IMR-90 (cell line): ENCODE measurements at regions not wholly inside any gene's neighbourhood (a gene's known extent, or its start where the extent isn't known, plus 50 kb on each side); places are given as distances from the start of the nearest gene placed in this dataset.

Source experiments
- ATAC-seq: fragments of 200-7000 bp; cut with Tn5 transposase; 2 replicates; pipeline ENCODE4 v1.9.1; 2020; ENCODE audit warnings: low read depth, mild to moderate bottlenecking, moderate library complexity
- BruUV-seq: library from RNA; stranded (reverse); fragments of 400-500 nt; replicated peaks from 2 replicates; lab custom pipeline; 2021; lab: Mats Ljungman, UMichigan
- CTCF ChIA-PET: fragments of 300-600 bp; formaldehyde crosslinking; extraction: SDS; loops from one replicate; lab custom pipeline; 2021; ENCODE audit warnings: antibody characterized with exemption; lab: Yijun Ruan, JAX
- POLR2A ChIA-PET: fragments of 300-600 bp; sonication (Branson Sonifier 250); formaldehyde crosslinking; loops from one replicate; lab custom pipeline; 2022; ENCODE audit warnings: antibody characterized with exemption; ENCODE audit not compliant: unreplicated experiment; lab: Charles Lee
- DNase-seq: peaks from one replicate; pipeline ENCODE4 v3.0.0; 2013
- H2AFZ ChIP-seq: replicated peaks from 2 replicates; pipeline ENCODE3; 2013; ENCODE audit warnings: low read length, mild to moderate bottlenecking; ENCODE audit not compliant: poor library complexity
- H2AK5ac ChIP-seq: 2 replicates; pipeline ENCODE4 v1.6.1; 2013; ENCODE audit warnings: low read depth, low read length, inconsistent platforms
- H2AK9ac ChIP-seq: replicated peaks from 2 replicates; pipeline ENCODE3; 2013; ENCODE audit warnings: mild to moderate bottlenecking, low read depth, low read length, moderate library complexity; ENCODE audit not compliant: poor library complexity
- H2BK120ac ChIP-seq: 2 replicates; pipeline ENCODE4 v1.6.1; 2013; ENCODE audit warnings: low read depth, low read length, inconsistent platforms
- H2BK15ac ChIP-seq: 3 replicates; pipeline ENCODE4 v1.6.1; 2013; ENCODE audit warnings: low read depth, low read length, inconsistent platforms
- H2BK20ac ChIP-seq: 2 replicates; pipeline ENCODE4 v1.6.1; 2013; ENCODE audit warnings: low read depth, mild to moderate bottlenecking, inconsistent platforms, low read length, moderate library complexity
- H2BK5ac ChIP-seq: 2 replicates; pipeline ENCODE4 v1.6.1; 2013; ENCODE audit warnings: mild to moderate bottlenecking, low read depth, low read length, inconsistent platforms; ENCODE audit not compliant: poor library complexity, severe bottlenecking
- H3K14ac ChIP-seq: replicated peaks from 2 replicates; pipeline ENCODE4 v1.6.1; 2013; ENCODE audit warnings: low read depth, low read length, inconsistent platforms
- H3K18ac ChIP-seq: 2 replicates; pipeline ENCODE4 v1.6.1; 2013; ENCODE audit warnings: low read depth, low read length, control low read depth
- H3K23ac ChIP-seq: 2 replicates; pipeline ENCODE4 v1.6.1; 2013; ENCODE audit warnings: low read depth, low read length, inconsistent platforms
- H3K27ac ChIP-seq: 2 replicates; pipeline ENCODE4 v1.5.1; 2013; ENCODE audit warnings: mild to moderate bottlenecking, control low read depth, low read length; ENCODE audit not compliant: insufficient read depth
- H3K27me3 ChIP-seq: 2 replicates; pipeline ENCODE4 v1.6.1; 2013; ENCODE audit warnings: low read length; ENCODE audit not compliant: control insufficient read depth, insufficient read depth
- H3K36me3 ChIP-seq: 2 replicates; pipeline ENCODE4 v1.6.1; 2013; ENCODE audit warnings: low read length, mixed read lengths; ENCODE audit not compliant: control insufficient read depth, insufficient read depth
- H3K4ac ChIP-seq: 2 replicates; pipeline ENCODE4 v1.6.1; 2013; ENCODE audit warnings: low read depth, low read length, inconsistent platforms
- H3K4me1 ChIP-seq: 2 replicates; pipeline ENCODE4 v1.6.1; 2013; ENCODE audit warnings: low read length, mixed read lengths; ENCODE audit not compliant: control insufficient read depth, insufficient read depth
- H3K4me2 ChIP-seq: 2 replicates; pipeline ENCODE4 v1.6.1; 2013; ENCODE audit warnings: low read depth, mild to moderate bottlenecking, control low read depth, low read length, moderate library complexity
- H3K4me3 ChIP-seq: 2 replicates; pipeline ENCODE4 v1.5.1; 2013; ENCODE audit warnings: low read depth, mild to moderate bottlenecking, control low read depth, low read length, moderate library complexity; ENCODE audit not compliant: insufficient read depth
- H3K56ac ChIP-seq: 2 replicates; pipeline ENCODE4 v1.6.1; 2013; ENCODE audit warnings: low read length, inconsistent platforms; ENCODE audit not compliant: insufficient read depth; ENCODE audit errors: extremely low read depth
- H3K79me1 ChIP-seq, 2 experiments: 2 replicates each; pipeline ENCODE4 v1.6.1; 2013; ENCODE audit warnings: low read length in 2 of 2, inconsistent platforms in 1 of 2, low read depth in 1 of 2
- H3K9ac ChIP-seq: 2 replicates; pipeline ENCODE4 v1.6.1; 2013; ENCODE audit warnings: low read depth, low read length, control low read depth
- H3K9me1 ChIP-seq: 2 replicates; pipeline ENCODE4 v1.6.1; 2013; ENCODE audit warnings: low read length, inconsistent platforms; ENCODE audit not compliant: insufficient read depth
- H3K9me3 ChIP-seq: 2 replicates; pipeline ENCODE4 v1.6.1; 2013; ENCODE audit warnings: low read length; ENCODE audit not compliant: control insufficient read depth, insufficient read depth
- H4K20me1 ChIP-seq: 2 replicates; pipeline ENCODE4 v1.6.1; 2013; ENCODE audit warnings: low read length, inconsistent platforms; ENCODE audit not compliant: insufficient read depth
- H4K5ac ChIP-seq: 2 replicates; pipeline ENCODE4 v1.6.1; 2013; ENCODE audit warnings: mild to moderate bottlenecking, low read depth, low read length, control low read depth
- H4K8ac ChIP-seq, 2 experiments: 2 replicates each; pipeline ENCODE4 v1.6.1; 2013; ENCODE audit warnings: low read depth in 2 of 2, low read length in 2 of 2, control low read depth in 1 of 2, inconsistent platforms in 1 of 2
- H4K91ac ChIP-seq: 2 replicates; pipeline ENCODE4 v1.6.1; 2013; ENCODE audit warnings: low read depth, low read length, inconsistent platforms; ENCODE audit not compliant: insufficient read depth
- BHLHE40 ChIP-seq: fragments of 150-350 bp; IDR thresholded peaks from 2 replicates; pipeline ENCODE4 v1.6.1; 2016; ENCODE audit warnings: mild to moderate bottlenecking, low read depth, low read length
- CTCF ChIP-seq: conservative IDR thresholded peaks from 2 replicates; pipeline ENCODE4 v1.5.1; 2012; ENCODE audit warnings: mild to moderate bottlenecking, low read depth, low read length, improper control_type of control experiment
- MAZ ChIP-seq: IDR thresholded peaks from 2 replicates; pipeline ENCODE4 v1.6.1; 2012; ENCODE audit warnings: low read depth, mild to moderate bottlenecking, low read length, improper control_type of control experiment, moderate library complexity, borderline replicate concordance
- MXI1 ChIP-seq: IDR thresholded peaks from 2 replicates; pipeline ENCODE4 v1.6.1; 2012; ENCODE audit warnings: low read depth, mild to moderate bottlenecking, low read length, moderate library complexity, borderline replicate concordance
- SMC3 ChIP-seq: fragments of 150-350 bp; IDR thresholded peaks from 2 replicates; pipeline ENCODE4 v1.6.1; 2016; ENCODE audit warnings: low read depth, mild to moderate bottlenecking, antibody characterized with exemption, low read length, moderate library complexity
- WGBS, 2 experiments: methylation state at CpG; one replicate each; pipeline versions ENCODE4 v1.1.5 to v1.1.7; 2013; ENCODE audit warnings: missing lambda C conversion rate in 2 of 2; ENCODE audit not compliant: insufficient read length in 1 of 2; ENCODE audit errors: extremely low coverage in 2 of 2; 5-methylcytosine and 5-hydroxymethylcytosine counted together
- dilution Hi-C: fragments of 300-500 bp; cut with HindIII; formaldehyde crosslinking; loops from one replicate; pipeline ENCODE4 v1.14.3; 2018; ENCODE audit warnings: low sequenced_read_pairs; ENCODE audit not compliant: unreplicated experiment
- in situ Hi-C: fragments of 300-500 bp; cut with MboI; formaldehyde crosslinking; loops from 3 replicates; pipeline ENCODE4 v1.14.3; 2019; ENCODE audit warnings: low sequenced_read_pairs, inconsistent platforms, mixed read lengths
- intact Hi-C: fragments of 100-400 bp; cut with micrococcal nuclease; formaldehyde crosslinking; loops from 2 replicates; pipeline ENCODE4 v1.10.0; 2022

- POLR2A ChIA-PET: no interaction called here
- H4K5ac ChIP-seq: no peak overlapping the region
- no peak overlapping the region for H3K4ac ChIP-seq
- no peaks in the 10 kb centered on the region for H4K20me1 ChIP-seq
- no peaks in the 10 kb centered on the region for H3K4me1 ChIP-seq
- no peak overlapping the region for H2AK9ac ChIP-seq
- H4K8ac ChIP-seq: no peak overlapping the region
- H3K9me3 ChIP-seq: no peaks in the 10 kb centered on the region
- no peaks in the 10 kb centered on the region for H3K9me1 ChIP-seq
- no peak overlapping the region for H2AK5ac ChIP-seq
- H3K14ac ChIP-seq: no peak overlapping the region
- no peak overlapping the region for H2BK120ac ChIP-seq
- BruUV-seq: no TSS peak
- H2BK5ac ChIP-seq: no peak overlapping the region
- intact Hi-C loops (no loop called here), in situ Hi-C loops (no loop called here), dilution Hi-C loops (no loop called here)
- H3K27ac ChIP-seq: no peak overlapping the region
- no peaks in the 10 kb centered on the region for H3K79me1 ChIP-seq
- H3K9ac ChIP-seq: no peak overlapping the region
- no peak for DNase-seq
- no peak overlapping the region for H4K91ac ChIP-seq
- CTCF ChIA-PET: no interaction called here
- H2BK20ac ChIP-seq: no peak overlapping the region
- TF ChIP-seq MXI1: no peak
- TF ChIP-seq SMC3: no peak
- TF ChIP-seq MAZ: no peak
- TF ChIP-seq BHLHE40: no peak
- no peak for TF ChIP-seq CTCF
- no peak for ATAC-seq
- no peak overlapping the region for H3K18ac ChIP-seq
- H2AFZ ChIP-seq: no peak overlapping the region
- H3K56ac ChIP-seq: no peak overlapping the region
- peaks cover 1% of the 10 kb centered on the region; the same call in 1 of the 2 replicates for H3K27me3 ChIP-seq
- no peak overlapping the region for H2BK15ac ChIP-seq
- no peaks in the 10 kb centered on the region for H3K36me3 ChIP-seq
- no CpG with 5 or more reads among the region's 2 CpGs for WGBS, 2 experiments
- H3K4me3 ChIP-seq: no peak overlapping the region
- no peak overlapping the region for H3K23ac ChIP-seq
- H3K4me2 ChIP-seq: no peak overlapping the region
These were observed 95.3 kb upstream of the FSTL4 start for GRCh38 chr5:133707629-133708028.
